ENCODE measurements at regions not wholly inside any gene's neighbourhood (a gene's known extent, or its start where the extent isn't known, plus 50 kb on each side); places are given as distances from the start of the nearest gene placed in this dataset.

DNA sequence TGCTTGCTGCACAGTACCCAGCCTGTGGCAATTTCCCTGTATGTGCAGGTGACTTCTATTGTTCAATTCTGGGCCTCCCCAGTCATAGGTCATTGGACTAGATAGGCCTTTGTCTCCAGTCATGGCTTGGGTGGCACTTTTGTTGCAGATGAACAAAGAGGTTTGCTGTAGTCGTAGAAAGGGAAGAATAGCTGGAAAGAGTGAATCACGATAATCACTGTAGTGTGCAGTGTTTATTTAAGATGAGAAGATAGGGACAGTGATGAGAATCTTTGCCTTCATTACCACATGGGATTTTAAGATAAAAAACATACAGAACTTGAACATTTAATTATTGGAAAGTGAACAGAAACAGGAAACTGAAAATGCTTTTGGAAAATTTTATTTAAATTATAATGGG, 156.1 kb upstream of the CYRIA start:
- Histone ChIP-seq H3K9ac (ENCODE audit: low read length) (no peak overlapping the region), H4K20me1 (ENCODE audit: insufficient read depth) (no peaks in the 10 kb centered on the region; the same call in 1 of the 2 replicates), H3K27me3 (ENCODE audit: insufficient read depth, low read length) (0 out of 2 replicates have a peak, but pooled peaks cover 11% of the 10 kb centered on the region), H3K36me3 (ENCODE audit: control insufficient read depth in 1 of 2, insufficient read depth in 2 of 2, low read length in 2 of 2) (no peaks in the 10 kb centered on the region), H2AFZ (ENCODE audit: low read depth, low read length, poor library complexity, severe bottlenecking) (no peak overlapping the region), H3K79me2 (ENCODE audit: insufficient read depth, low read length) (no peaks in the 10 kb centered on the region), H3K9me2 (ENCODE audit: insufficient read depth) (no peaks in the 10 kb centered on the region), H3K4me3 (replicated peaks in 1 of 2; ENCODE audit: low read depth in 1 of 2, low read length in 2 of 2) (no peak overlapping the region), H3K4me2 (ENCODE audit: low read length) (no peak overlapping the region), H3K27ac (ENCODE audit: low read depth, low read length) (no peak overlapping the region), H3K4me1 (ENCODE audit: control insufficient read depth in 1 of 2, insufficient read depth in 2 of 2, low read length in 2 of 2) (no peaks in the 10 kb centered on the region), H3K9me3 (ENCODE audit: control insufficient read depth in 1 of 2, insufficient read depth in 1 of 2, low read depth in 1 of 2, low read length in 2 of 2) (no peaks in the 10 kb centered on the region)
- POLR2A ChIA-PET = no interaction called here
- CTCF ChIA-PET = no interaction called here
- ATAC-seq = no peak
- no TSS peak for BruUV-seq (replicated peaks)
- no peak for DNase-seq (ENCODE audit: low read depth, low spot score)
- TF ChIP-seq YY1 (IDR thresholded peaks at IDR 0.05; ENCODE audit: extremely low read depth, insufficient replicate concordance, low read depth, low read length) = no peak
- intact Hi-C loops (cut with micrococcal nuclease) = no loop called here
- RAD21 ChIA-PET (ENCODE audit: low non-redundant PET in 1 of 2, low total read pairs in 2 of 2, uncharacterized antibody in 2 of 2, unreplicated experiment in 2 of 2) = no interaction called here

DNA sequence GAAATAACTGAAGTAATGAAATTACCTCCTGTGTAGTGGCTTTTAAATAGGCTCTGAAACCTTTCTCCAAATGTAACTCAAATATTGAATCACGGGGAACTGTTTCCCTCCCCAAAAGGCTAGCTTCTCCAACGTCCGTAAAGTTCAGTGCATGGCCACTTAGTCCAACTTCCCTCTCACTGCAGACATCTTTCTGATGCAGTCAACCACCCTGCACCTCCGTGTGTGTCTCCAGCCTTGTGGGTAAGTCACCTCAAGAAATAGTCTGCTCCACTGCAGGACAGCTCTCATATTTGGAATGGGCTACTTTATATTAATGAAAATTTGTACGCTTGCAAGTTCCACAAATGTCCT, 152.5 kb upstream of the CYRIA start:
- TF ChIP-seq, protein P1, sequence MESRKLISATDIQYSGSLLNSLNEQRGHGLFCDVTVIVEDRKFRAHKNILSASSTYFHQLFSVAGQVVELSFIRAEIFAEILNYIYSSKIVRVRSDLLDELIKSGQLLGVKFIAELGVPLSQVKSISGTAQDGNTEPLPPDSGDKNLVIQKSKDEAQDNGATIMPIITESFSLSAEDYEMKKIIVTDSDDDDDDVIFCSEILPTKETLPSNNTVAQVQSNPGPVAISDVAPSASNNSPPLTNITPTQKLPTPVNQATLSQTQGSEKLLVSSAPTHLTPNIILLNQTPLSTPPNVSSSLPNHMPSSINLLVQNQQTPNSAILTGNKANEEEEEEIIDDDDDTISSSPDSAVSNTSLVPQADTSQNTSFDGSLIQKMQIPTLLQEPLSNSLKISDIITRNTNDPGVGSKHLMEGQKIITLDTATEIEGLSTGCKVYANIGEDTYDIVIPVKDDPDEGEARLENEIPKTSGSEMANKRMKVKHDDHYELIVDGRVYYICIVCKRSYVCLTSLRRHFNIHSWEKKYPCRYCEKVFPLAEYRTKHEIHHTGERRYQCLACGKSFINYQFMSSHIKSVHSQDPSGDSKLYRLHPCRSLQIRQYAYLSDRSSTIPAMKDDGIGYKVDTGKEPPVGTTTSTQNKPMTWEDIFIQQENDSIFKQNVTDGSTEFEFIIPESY (IDR thresholded peaks at IDR 0.05; ENCODE audit: extremely low read depth, insufficient replicate concordance, low read length) = no peak
- no peak for TF ChIP-seq ELF1 (IDR thresholded peaks at IDR 0.05; ENCODE audit: borderline replicate concordance, low read depth)
- TF ChIP-seq, protein P2, sequence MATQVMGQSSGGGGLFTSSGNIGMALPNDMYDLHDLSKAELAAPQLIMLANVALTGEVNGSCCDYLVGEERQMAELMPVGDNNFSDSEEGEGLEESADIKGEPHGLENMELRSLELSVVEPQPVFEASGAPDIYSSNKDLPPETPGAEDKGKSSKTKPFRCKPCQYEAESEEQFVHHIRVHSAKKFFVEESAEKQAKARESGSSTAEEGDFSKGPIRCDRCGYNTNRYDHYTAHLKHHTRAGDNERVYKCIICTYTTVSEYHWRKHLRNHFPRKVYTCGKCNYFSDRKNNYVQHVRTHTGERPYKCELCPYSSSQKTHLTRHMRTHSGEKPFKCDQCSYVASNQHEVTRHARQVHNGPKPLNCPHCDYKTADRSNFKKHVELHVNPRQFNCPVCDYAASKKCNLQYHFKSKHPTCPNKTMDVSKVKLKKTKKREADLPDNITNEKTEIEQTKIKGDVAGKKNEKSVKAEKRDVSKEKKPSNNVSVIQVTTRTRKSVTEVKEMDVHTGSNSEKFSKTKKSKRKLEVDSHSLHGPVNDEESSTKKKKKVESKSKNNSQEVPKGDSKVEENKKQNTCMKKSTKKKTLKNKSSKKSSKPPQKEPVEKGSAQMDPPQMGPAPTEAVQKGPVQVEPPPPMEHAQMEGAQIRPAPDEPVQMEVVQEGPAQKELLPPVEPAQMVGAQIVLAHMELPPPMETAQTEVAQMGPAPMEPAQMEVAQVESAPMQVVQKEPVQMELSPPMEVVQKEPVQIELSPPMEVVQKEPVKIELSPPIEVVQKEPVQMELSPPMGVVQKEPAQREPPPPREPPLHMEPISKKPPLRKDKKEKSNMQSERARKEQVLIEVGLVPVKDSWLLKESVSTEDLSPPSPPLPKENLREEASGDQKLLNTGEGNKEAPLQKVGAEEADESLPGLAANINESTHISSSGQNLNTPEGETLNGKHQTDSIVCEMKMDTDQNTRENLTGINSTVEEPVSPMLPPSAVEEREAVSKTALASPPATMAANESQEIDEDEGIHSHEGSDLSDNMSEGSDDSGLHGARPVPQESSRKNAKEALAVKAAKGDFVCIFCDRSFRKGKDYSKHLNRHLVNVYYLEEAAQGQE (IDR thresholded peaks at IDR 0.05; ENCODE audit: low read depth) = no peak
- TF ChIP-seq ZFX (IDR thresholded peaks at IDR 0.05) = no peak
- no peak for TF ChIP-seq EGR1 (IDR thresholded peaks at IDR 0.05; ENCODE audit: low read depth)
- TF ChIP-seq POLR2AphosphoS5 (IDR thresholded peaks at IDR 0.05; ENCODE audit: low read depth, low read length) = no peak
- TF ChIP-seq CBX3 (IDR thresholded peaks at IDR 0.05; ENCODE audit: low read depth) = no peak
- TF ChIP-seq FOSL1 (IDR thresholded peaks at IDR 0.05; ENCODE audit: low read depth) = no peak
- no peak for TF ChIP-seq RAD21 (IDR thresholded peaks at IDR 0.05; ENCODE audit: low read depth)
- TF ChIP-seq SP1 (IDR thresholded peaks at IDR 0.05; ENCODE audit: low read depth) = no peak
- TF ChIP-seq EZH2 (IDR thresholded peaks at IDR 0.05) = no peak
- TF ChIP-seq, protein P3, sequence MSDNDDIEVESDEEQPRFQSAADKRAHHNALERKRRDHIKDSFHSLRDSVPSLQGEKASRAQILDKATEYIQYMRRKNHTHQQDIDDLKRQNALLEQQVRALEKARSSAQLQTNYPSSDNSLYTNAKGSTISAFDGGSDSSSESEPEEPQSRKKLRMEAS (IDR thresholded peaks at IDR 0.05) = no peak
- no peak for TF ChIP-seq SRF (IDR thresholded peaks at IDR 0.05; ENCODE audit: low read depth)
- TF ChIP-seq SIN3A (IDR thresholded peaks at IDR 0.05; ENCODE audit: low read depth) = no peak
- no peak for DNase-seq (ENCODE audit: low read depth, low spot score)
- CTCF ChIA-PET = no interaction called here
- intact Hi-C loops (cut with micrococcal nuclease) = no loop called here
- Histone ChIP-seq H3K27ac (ENCODE audit: low read depth, low read length) (no peak overlapping the region), H2AFZ (ENCODE audit: low read depth, low read length, poor library complexity, severe bottlenecking) (no peak overlapping the region), H3K4me3 (replicated peaks in 1 of 2; ENCODE audit: low read depth in 1 of 2, low read length in 2 of 2) (no peak overlapping the region), H3K4me1 (ENCODE audit: control insufficient read depth in 1 of 2, insufficient read depth in 2 of 2, low read length in 2 of 2) (no peaks in the 10 kb centered on the region), H3K9me2 (ENCODE audit: insufficient read depth) (no peaks in the 10 kb centered on the region), H3K4me2 (ENCODE audit: low read length) (no peak overlapping the region), H3K36me3 (ENCODE audit: control insufficient read depth in 1 of 2, insufficient read depth in 2 of 2, low read length in 2 of 2) (no peaks in the 10 kb centered on the region), H3K27me3 (ENCODE audit: insufficient read depth, low read length) (0 out of 2 replicates have a peak, but pooled peaks cover 9% of the 10 kb centered on the region), H3K79me2 (ENCODE audit: insufficient read depth, low read length) (no peaks in the 10 kb centered on the region), H3K9ac (ENCODE audit: low read length) (no peak overlapping the region), H4K20me1 (ENCODE audit: insufficient read depth) (no peaks in the 10 kb centered on the region; the same call in 1 of the 2 replicates), H3K9me3 (ENCODE audit: control insufficient read depth in 1 of 2, insufficient read depth in 1 of 2, low read depth in 1 of 2, low read length in 2 of 2) (no peaks in the 10 kb centered on the region)
- BruUV-seq (replicated peaks) = no TSS peak
- no peak for ATAC-seq
- RAD21 ChIA-PET (ENCODE audit: low non-redundant PET in 1 of 2, low total read pairs in 2 of 2, uncharacterized antibody in 2 of 2, unreplicated experiment in 2 of 2) = no interaction called here
- POLR2A ChIA-PET = no interaction called here

All from HCT116 (cell line).